HEK293T (cell line): ENCODE measurements at regions not wholly inside any gene's neighbourhood (a gene's known extent, or its start where the extent isn't known, plus 50 kb on each side); places are given as distances from the start of the nearest gene placed in this dataset.

Experiments
- CTCF ChIA-PET: fragments of 350-600 bp; formaldehyde crosslinking; extraction: SDS; loops from one replicate; lab custom pipeline; 2021; ENCODE audit warnings: antibody characterized with exemption, inconsistent platforms; lab: Yijun Ruan, JAX
- POLR2A ChIA-PET: fragments of 350-600 bp; formaldehyde crosslinking; extraction: SDS; loops from one replicate; lab custom pipeline; 2020; ENCODE audit warnings: antibody characterized with exemption, inconsistent platforms; lab: Yijun Ruan, JAX
- DNase-seq: peaks from one replicate; pipeline ENCODE4 v3.0.0; 2012; ENCODE audit warnings: mixed read lengths; ENCODE audit errors: extremely low spot score
- ARNT ChIP-seq: fragments of 450-650 bp; IDR thresholded peaks from 2 replicates; pipeline ENCODE4 v1.6.1; 2017; ENCODE audit warnings: mild to moderate bottlenecking
- BHLHE40 ChIP-seq: fragments of 450-650 bp; IDR thresholded peaks from 2 replicates; pipeline ENCODE4 v1.6.1; 2016; ENCODE audit warnings: mild to moderate bottlenecking, moderate library complexity, borderline replicate concordance
- CTBP1 ChIP-seq: fragments of 450-650 bp; IDR thresholded peaks from 2 replicates; pipeline ENCODE4 v1.6.1; 2016; ENCODE audit warnings: borderline replicate concordance
- ELF4 ChIP-seq: fragments of 450-650 bp; IDR thresholded peaks from 2 replicates; pipeline ENCODE4 v1.6.1; 2017; ENCODE audit warnings: antibody characterized with exemption
- FOXA1 ChIP-seq: fragments of 450-650 bp; IDR thresholded peaks from 2 replicates; pipeline ENCODE4 v1.6.1; 2016; ENCODE audit warnings: mild to moderate bottlenecking
- FOXK2 ChIP-seq: fragments of 450-650 bp; IDR thresholded peaks from 2 replicates; pipeline ENCODE4 v1.6.1; 2016; ENCODE audit warnings: mild to moderate bottlenecking
- FOXM1 ChIP-seq: fragments of 450-650 bp; IDR thresholded peaks from 2 replicates; pipeline ENCODE4 v1.6.1; 2017; ENCODE audit warnings: mild to moderate bottlenecking, borderline replicate concordance
- HDGF ChIP-seq: fragments of 450-650 bp; IDR thresholded peaks from 2 replicates; pipeline ENCODE4 v1.6.1; 2017; ENCODE audit warnings: antibody characterized with exemption, borderline replicate concordance
- L3MBTL2 ChIP-seq: fragments of 450-650 bp; conservative IDR thresholded peaks from 2 replicates; pipeline ENCODE4 v1.6.1; 2016; ENCODE audit warnings: mild to moderate bottlenecking
- LEF1 ChIP-seq: fragments of 450-650 bp; IDR thresholded peaks from 2 replicates; pipeline ENCODE4 v1.6.1; 2017; ENCODE audit warnings: mild to moderate bottlenecking, borderline replicate concordance
- NFRKB ChIP-seq: fragments of 450-650 bp; IDR thresholded peaks from 2 replicates; pipeline ENCODE4 v1.6.1; 2016; ENCODE audit warnings: mild to moderate bottlenecking, moderate library complexity
- SP1 ChIP-seq: fragments of 450-650 bp; IDR thresholded peaks from 2 replicates; pipeline ENCODE4 v1.6.1; 2017
- SUZ12 ChIP-seq: fragments of 450-650 bp; IDR thresholded peaks from 2 replicates; pipeline ENCODE4 v1.6.1; 2016; ENCODE audit warnings: mild to moderate bottlenecking
- TARDBP ChIP-seq: fragments of 450-650 bp; IDR thresholded peaks from 2 replicates; pipeline ENCODE4 v1.6.1; 2016
- ZNF384 ChIP-seq: fragments of 450-650 bp; IDR thresholded peaks from 2 replicates; pipeline ENCODE4 v1.6.1; 2016
- TF ChIP-seq, protein P1 (sequence below): fragments of 450-650 bp; IDR thresholded peaks from 2 replicates; pipeline ENCODE4 v1.6.1; 2016

DNA sequence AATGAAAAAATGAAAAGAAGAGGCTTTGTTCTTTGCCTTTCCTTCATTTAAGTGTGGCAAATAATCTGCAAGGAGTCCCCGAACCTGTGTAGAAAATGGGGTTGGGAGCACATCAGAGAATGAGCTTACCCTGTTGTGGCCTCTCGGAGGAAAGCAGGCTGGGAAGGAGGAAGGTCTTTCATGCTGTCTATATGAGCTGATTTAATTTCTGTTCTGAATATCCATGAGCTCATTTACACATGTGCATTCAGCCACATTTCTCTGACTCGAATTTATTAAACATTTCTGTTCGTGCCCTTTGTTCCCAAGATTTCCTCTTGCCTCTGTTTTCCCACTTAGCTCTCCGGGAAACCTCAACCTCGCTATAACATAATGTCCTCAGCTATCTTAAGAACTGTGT lies 584.4 kb upstream of the CDH4 start:
- POLR2A ChIA-PET, result no interaction called here
- TF ChIP-seq NFRKB (no peak), LEF1 (no peak), HDGF (no peak), SP1 (no peak), L3MBTL2 (no peak), FOXK2 (no peak), SUZ12 (no peak), CTBP1 (no peak), FOXA1 (no peak), ZNF384 (no peak), ARNT (no peak), ELF4 (no peak), FOXM1 (no peak), BHLHE40 (no peak), TARDBP (no peak)
- TF ChIP-seq, protein P1, sequence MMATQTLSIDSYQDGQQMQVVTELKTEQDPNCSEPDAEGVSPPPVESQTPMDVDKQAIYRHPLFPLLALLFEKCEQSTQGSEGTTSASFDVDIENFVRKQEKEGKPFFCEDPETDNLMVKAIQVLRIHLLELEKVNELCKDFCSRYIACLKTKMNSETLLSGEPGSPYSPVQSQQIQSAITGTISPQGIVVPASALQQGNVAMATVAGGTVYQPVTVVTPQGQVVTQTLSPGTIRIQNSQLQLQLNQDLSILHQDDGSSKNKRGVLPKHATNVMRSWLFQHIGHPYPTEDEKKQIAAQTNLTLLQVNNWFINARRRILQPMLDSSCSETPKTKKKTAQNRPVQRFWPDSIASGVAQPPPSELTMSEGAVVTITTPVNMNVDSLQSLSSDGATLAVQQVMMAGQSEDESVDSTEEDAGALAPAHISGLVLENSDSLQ, result no peak
- CTCF ChIA-PET, result no interaction called here
- no peak for DNase-seq

GRCh38 chr20:60669211-60669610 lies 582.9 kb upstream of the CDH4 start:
- ChIA-PET CTCF (no interaction called here), POLR2A (no interaction called here)
- no peak for DNase-seq
- no peak for TF ChIP-seq FOXA1

- ChIA-PET POLR2A (no interaction called here), CTCF (no interaction called here)
- no peak for DNase-seq
- TF ChIP-seq FOXK2, result no peak
- no peak for TF ChIP-seq TARDBP
- no peak for TF ChIP-seq HDGF
- TF ChIP-seq CTBP1, result no peak
- no peak for TF ChIP-seq SUZ12
- TF ChIP-seq LEF1, result no peak
- TF ChIP-seq NFRKB, result no peak
- TF ChIP-seq ELF4, result no peak
- no peak for TF ChIP-seq ZNF384
- no peak for TF ChIP-seq FOXA1
- no peak for TF ChIP-seq L3MBTL2
- no peak for TF ChIP-seq ARNT
- TF ChIP-seq, protein P1, result no peak
- TF ChIP-seq BHLHE40, result no peak
- TF ChIP-seq FOXM1, result no peak
- TF ChIP-seq SP1, result no peak
Measured at GRCh38 chr20:60676011-60676410, 576.0 kb upstream of the CDH4 start.

DNA sequence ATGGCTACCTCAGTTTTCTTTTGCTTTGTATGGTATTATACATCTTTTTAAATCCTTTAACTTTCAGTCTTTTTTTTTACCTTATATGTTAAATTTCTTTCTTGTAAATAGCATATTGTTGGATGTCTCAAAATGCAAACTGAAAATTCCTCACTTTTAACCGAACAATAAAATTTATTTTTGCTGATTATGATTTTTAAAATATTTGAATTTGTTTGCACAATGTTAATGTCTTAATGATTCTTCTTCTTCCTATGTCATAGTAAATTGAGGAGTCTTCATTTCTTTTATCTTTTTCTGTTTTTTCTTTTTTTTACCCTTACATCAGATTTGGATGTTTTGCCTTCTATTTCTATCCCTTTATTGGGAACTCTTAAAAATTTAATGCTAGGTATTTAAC lies 574.2 kb upstream of the CDH4 start:
- ChIA-PET CTCF (no interaction called here), POLR2A (no interaction called here)
- DNase-seq, result no peak
- no peak for TF ChIP-seq CTBP1
- TF ChIP-seq SP1, result no peak
- TF ChIP-seq NFRKB, result no peak
- no peak for TF ChIP-seq ELF4
- TF ChIP-seq TARDBP, result no peak
- TF ChIP-seq BHLHE40, result no peak
- no peak for TF ChIP-seq LEF1
- TF ChIP-seq SUZ12, result no peak
- TF ChIP-seq L3MBTL2, result no peak
- TF ChIP-seq FOXA1, result no peak

GRCh38 chr20:60680554-60680953 lies 571.5 kb upstream of the CDH4 start:
- TF ChIP-seq CTBP1 (no peak), ELF4 (no peak), FOXM1 (no peak), SP1 (no peak), NFRKB (no peak), HDGF (no peak), ARNT (no peak), ZNF384 (no peak), BHLHE40 (no peak), TARDBP (no peak)
- ChIA-PET CTCF (no interaction called here), POLR2A (no interaction called here)
- no peak for DNase-seq

GRCh38 chr20:60687213-60687612 lies 564.8 kb upstream of the CDH4 start:
- no peak for TF ChIP-seq SP1
- no peak for TF ChIP-seq FOXM1
- TF ChIP-seq BHLHE40, result no peak
- no peak for TF ChIP-seq FOXA1
- no peak for TF ChIP-seq L3MBTL2
- TF ChIP-seq CTBP1, result no peak
- TF ChIP-seq ELF4, result no peak
- no peak for TF ChIP-seq SUZ12
- no peak for TF ChIP-seq FOXK2
- no peak for TF ChIP-seq ZNF384
- TF ChIP-seq LEF1, result no peak
- TF ChIP-seq, protein P1, result no peak
- no peak for TF ChIP-seq ARNT
- no peak for TF ChIP-seq TARDBP
- no peak for TF ChIP-seq NFRKB
- CTCF ChIA-PET, result no interaction called here
- POLR2A ChIA-PET, result no interaction called here
- no peak for DNase-seq

- DNase-seq, result no peak
- TF ChIP-seq ELF4 (no peak), BHLHE40 (no peak), LEF1 (no peak), TARDBP (no peak), ZNF384 (no peak), L3MBTL2 (no peak), ARNT (no peak), FOXM1 (no peak), SUZ12 (no peak), CTBP1 (no peak), SP1 (no peak), HDGF (no peak), NFRKB (no peak), FOXA1 (no peak), FOXK2 (no peak)
- TF ChIP-seq, protein P1, result no peak
- CTCF ChIA-PET, result no interaction called here
- POLR2A ChIA-PET, result no interaction called here
Measured at GRCh38 chr20:60690771-60691170, 561.3 kb upstream of the CDH4 start.
